GM12878 (cell line): ENCODE measurements at regions not wholly inside any gene's neighbourhood (a gene's known extent, or its start where the extent isn't known, plus 50 kb on each side); places are given as distances from the start of the nearest gene placed in this dataset.
"Not testable (repeated sequence)": the region's sequence is repeated elsewhere in the genome, so short reads cannot be mapped to it uniquely, and the experiment has no call there.

Experiments
- ATAC-seq: fragments of 200-7000 bp; cut with Tn5 transposase; 3 replicates; pipeline ENCODE4 v1.9.1; 2020; ENCODE audit warnings: mild to moderate bottlenecking, moderate library complexity
- BruUV-seq: library from RNA; stranded (reverse); fragments of 400-500 nt; replicated peaks from 2 replicates; lab custom pipeline; 2021; lab: Mats Ljungman, UMichigan
- CTCF ChIA-PET: fragments of 300-600 bp; sonication (Branson Sonifier 250); formaldehyde crosslinking; extraction: SDS; loops from one replicate; lab custom pipeline; 2021; ENCODE audit warnings: inconsistent platforms; lab: Yijun Ruan, JAX
- POLR2A ChIA-PET: fragments of 350-600 bp; formaldehyde crosslinking; extraction: SDS; loops from one replicate; lab custom pipeline; 2021; ENCODE audit warnings: inconsistent platforms; lab: Charles Lee
- RAD21 ChIA-PET: fragments of 300-600 bp; sonication (Branson Sonifier 250); formaldehyde crosslinking; loops from one replicate; lab custom pipeline; 2023; ENCODE audit warnings: antibody characterized with exemption; ENCODE audit not compliant: unreplicated experiment; lab: Charles Lee
- SMC1A ChIA-PET: fragments of 300-600 bp; sonication (Branson Sonifier 250); formaldehyde crosslinking; loops from one replicate; lab custom pipeline; 2023; ENCODE audit not compliant: unreplicated experiment, uncharacterized antibody; lab: Charles Lee
- DNase-seq: peaks from one replicate; pipeline ENCODE4 v3.0.0-alpha.2; 2011; ENCODE audit warnings: low read depth, low spot score
- FAIRE-seq: peaks from 3 replicates; lab custom pipeline; 2011; peaks lifted over from hg19 to GRCh38; lab: Jason Lieb, UNC
- H2AFZ ChIP-seq: 2 replicates; pipeline ENCODE4 v1.6.0; 2011; ENCODE audit warnings: low read depth, low read length, control low read depth; ENCODE audit not compliant: control insufficient read depth
- H3K27ac ChIP-seq: 2 replicates; pipeline ENCODE4 v1.5.1; 2011; ENCODE audit warnings: control low read depth; ENCODE audit not compliant: control insufficient read depth, insufficient read depth
- H3K27me3 ChIP-seq, 2 experiments: replicated peaks in 1 of 2; 2 replicates each; pipeline versions ENCODE4 v1.6.0 to v1.6.1; 2011; ENCODE audit warnings: low read length in 1 of 2; ENCODE audit not compliant: control insufficient read depth in 2 of 2, insufficient read depth in 2 of 2
- H3K36me3 ChIP-seq, 2 experiments: 2 replicates each; pipeline ENCODE4 v1.5.1; 2011; ENCODE audit warnings: low read length in 1 of 2; ENCODE audit not compliant: control insufficient read depth in 2 of 2, insufficient read depth in 2 of 2
- H3K4me1 ChIP-seq: 2 replicates; pipeline ENCODE4 v1.6.1; 2011; ENCODE audit warnings: mild to moderate bottlenecking, low read length, moderate library complexity, mixed read lengths; ENCODE audit not compliant: control insufficient read depth, insufficient read depth
- H3K4me2 ChIP-seq: 2 replicates; pipeline ENCODE4 v1.6.0; 2011; ENCODE audit warnings: control low read depth; ENCODE audit not compliant: control insufficient read depth, insufficient read depth
- H3K4me3 ChIP-seq: fragments of 200-600 bp; sonication (generic); 2 replicates; pipeline ENCODE4 v1.5.1; 2016
- H3K79me2 ChIP-seq: 2 replicates; pipeline ENCODE4 v1.6.0; 2011; ENCODE audit warnings: low read length; ENCODE audit not compliant: control insufficient read depth, insufficient read depth
- H3K9ac ChIP-seq: 2 replicates; pipeline ENCODE4 v1.8.0; 2011; ENCODE audit warnings: low read length, control low read depth, mixed read lengths; ENCODE audit not compliant: control insufficient read depth, insufficient read depth
- H3K9me3 ChIP-seq: replicated peaks from 3 replicates; pipeline ENCODE4 v1.5.1; 2011; ENCODE audit warnings: mild to moderate bottlenecking, low read length; ENCODE audit not compliant: control insufficient read depth, insufficient read depth
- H4K20me1 ChIP-seq: 2 replicates; pipeline ENCODE4 v1.6.0; 2011; ENCODE audit not compliant: control insufficient read depth, insufficient read depth
- CEBPZ ChIP-seq: fragments of 150-350 bp; IDR thresholded peaks from 2 replicates; pipeline ENCODE4 v1.6.1; 2016; ENCODE audit warnings: low read depth, low read length
- FOS ChIP-seq: IDR thresholded peaks from 3 replicates; pipeline ENCODE4 v1.6.1; 2011; ENCODE audit warnings: borderline replicate concordance; ENCODE audit not compliant: insufficient read length; ENCODE audit errors: extremely low read depth
- MLLT1 ChIP-seq: fragments of 450-650 bp; IDR thresholded peaks from 2 replicates; pipeline ENCODE4 v1.6.1; 2016; ENCODE audit warnings: mild to moderate bottlenecking
- PAX8 ChIP-seq: fragments of 450-650 bp; IDR thresholded peaks from 2 replicates; pipeline ENCODE4 v1.6.1; 2017; ENCODE audit warnings: mild to moderate bottlenecking, moderate library complexity
- TAF1 ChIP-seq: IDR thresholded peaks from 2 replicates; pipeline ENCODE4 v1.6.1; 2011; ENCODE audit warnings: mild to moderate bottlenecking, low read depth, low read length, borderline replicate concordance
- TCF12 ChIP-seq: IDR thresholded peaks from 2 replicates; pipeline ENCODE4 v1.6.1; 2011; ENCODE audit warnings: low read depth, mild to moderate bottlenecking, low read length
- WGBS: methylation state at CpG from one replicate; pipeline ENCODE4 v1.1.6; 2016; ENCODE audit warnings: low lambda C conversion rate; ENCODE audit not compliant: insufficient replicate concordance, insufficient coverage; ENCODE audit errors: missing lambda C conversion rate; 5-methylcytosine and 5-hydroxymethylcytosine counted together
- in situ Hi-C: fragments of 300-500 bp; cut with MboI; formaldehyde crosslinking; loops from 9 replicates; pipeline ENCODE4 v1.14.3; 2018; ENCODE audit warnings: mixed read lengths
- intact Hi-C: fragments of 100-400 bp; cut with micrococcal nuclease; formaldehyde crosslinking; loops from one replicate; pipeline ENCODE4 v1.14.2; 2022; ENCODE audit not compliant: unreplicated experiment

- H3K4me2 ChIP-seq, FAIRE-seq, H3K9ac ChIP-seq, H3K9me3 ChIP-seq, DNase-seq, H3K27me3 ChIP-seq, CTCF ChIA-PET, H3K27ac ChIP-seq, BruUV-seq, SMC1A ChIA-PET, H2AFZ ChIP-seq, ATAC-seq, RAD21 ChIA-PET, H3K4me3 ChIP-seq, POLR2A ChIA-PET, H3K4me1 ChIP-seq, H3K36me3 ChIP-seq, intact Hi-C loops, H3K79me2 ChIP-seq, in situ Hi-C loops, H4K20me1 ChIP-seq: not testable (repeated sequence)
- 85% methylated on average over 15 of the region's 20 CpGs for WGBS
Measured at GRCh38 chr14:23898359-23898758, 55.2 kb upstream of the DHRS4 start.

- Histone ChIP-seq H3K9me3 (no peaks in the 10 kb centered on the region), H3K4me1 (no peaks in the 10 kb centered on the region), H3K27me3 (no peaks in the 10 kb centered on the region; a peak in 1 of 4 replicates), H3K79me2 (no peaks in the 10 kb centered on the region), H3K36me3 (no peaks in the 10 kb centered on the region), H4K20me1 (no peaks in the 10 kb centered on the region), H3K9ac (no peak overlapping the region), H3K4me2 (no peak overlapping the region), H3K27ac (no peak overlapping the region), H2AFZ (no peak overlapping the region), H3K4me3 (no peak overlapping the region)
- no TSS peak for BruUV-seq
- in situ Hi-C loops (no loop called here), intact Hi-C loops (no loop called here)
- ChIA-PET SMC1A (no interaction called here), RAD21 (interaction anchor here (0.6 kb wide), 1 partner anchor 333 kb away, joined by 3 read pairs; no protein-coding TSS in a partner anchor), CTCF (interaction anchor here (1.2 kb wide), 1 partner anchor 31 kb away, joined by 3 read pairs; no protein-coding TSS in a partner anchor), POLR2A (interaction anchor here (0.7 kb wide), 1 partner anchor 570 kb away, joined by 6 read pairs; no protein-coding TSS in a partner anchor)
- FAIRE-seq, result no peak
- 45% methylated on average over 8 of the region's 8 CpGs for WGBS
- ATAC-seq, result no peak
- no peak for DNase-seq
- TF ChIP-seq CEBPZ (no peak), FOS (no peak), TAF1 (no peak), MLLT1 (no peak), TCF12 (no peak), PAX8 (no peak)
- TF ChIP-seq, all 136 proteins: peak for 0
Measured at GRCh38 chr14:23899788-23900187, 53.8 kb upstream of the DHRS4 start.
